ENCODE measurements at regions not wholly inside any gene's neighbourhood (a gene's known extent, or its start where the extent isn't known, plus 50 kb on each side); places are given as distances from the start of the nearest gene placed in this dataset.

GRCh38 chr5:12910641-12911040 lies 1006.4 kb upstream of the CTNND2 start:
- TF ChIP-seq CTCF (IDR thresholded peaks at IDR 0.05; ENCODE audit: poor library complexity) = no peak
- no peak for TF ChIP-seq EZH2 (IDR thresholded peaks at IDR 0.05; ENCODE audit: borderline replicate concordance)

Data from hepatocyte (in vitro differentiated cells).